ENCODE measurements at regions not wholly inside any gene's neighbourhood (a gene's known extent, or its start where the extent isn't known, plus 50 kb on each side); places are given as distances from the start of the nearest gene placed in this dataset.

GRCh38 chr6:40074306-40075055, 140.2 kb upstream of the MOCS1 start:
- TF ChIP-seq CTCF (IDR thresholded peaks at IDR 0.05; ENCODE audit: low read depth, low read length) = no peak
- TF ChIP-seq EZH2phosphoT487 (IDR thresholded peaks at IDR 0.05; ENCODE audit: low read depth) = no peak
